ENCODE measurements at regions not wholly inside any gene's neighbourhood (a gene's known extent, or its start where the extent isn't known, plus 50 kb on each side); places are given as distances from the start of the nearest gene placed in this dataset.

- H3K9me3 ChIP-seq = no peaks in the 10 kb centered on the region
- H3K36me3 ChIP-seq = no peaks in the 10 kb centered on the region
- DNase-seq = no peak
- no peaks in the 10 kb centered on the region for H3K27me3 ChIP-seq
- no peak overlapping the region for H3K4me3 ChIP-seq
- no peak overlapping the region for H3K27ac ChIP-seq
- no peaks in the 10 kb centered on the region for H3K4me1 ChIP-seq
- intact Hi-C loops (cut with DNase I) = no loop called here
- TF ChIP-seq POLR2AphosphoS5 (IDR thresholded peaks at IDR 0.05) (no peak), CTCF (IDR thresholded peaks at IDR 0.05) (no peak), POLR2A (IDR thresholded peaks at IDR 0.05) (no peak), EP300 (IDR thresholded peaks at IDR 0.05) (no peak)
- WGBS, 2 donors = 86% methylated on average over 2 of the region's 2 CpGs
Measured at GRCh38 chr1:199696225-199696624, 331.3 kb upstream of the NR5A2 start.

- H3K27me3 ChIP-seq = no peaks in the 10 kb centered on the region
- DNase-seq = no peak
- no peaks in the 10 kb centered on the region for H3K9me3 ChIP-seq
- H3K4me1 ChIP-seq = no peaks in the 10 kb centered on the region
- H3K27ac ChIP-seq = no peak overlapping the region
- H3K36me3 ChIP-seq = no peaks in the 10 kb centered on the region
- TF ChIP-seq EP300 (IDR thresholded peaks at IDR 0.05) (no peak), CTCF (IDR thresholded peaks at IDR 0.05) (no peak), POLR2AphosphoS5 (IDR thresholded peaks at IDR 0.05) (no peak), POLR2A (IDR thresholded peaks at IDR 0.05) (no peak)
- intact Hi-C loops (cut with DNase I) = no loop called here
- no peak overlapping the region for H3K4me3 ChIP-seq
Measured at GRCh38 chr1:199698222-199698621, 329.3 kb upstream of the NR5A2 start.

- 75 to 76% methylated on average over 4 of the region's 4 CpGs for WGBS, 2 donors
- intact Hi-C loops (cut with DNase I) = no loop called here
- no peak for DNase-seq
- H3K36me3 ChIP-seq = no peaks in the 10 kb centered on the region
- no peaks in the 10 kb centered on the region for H3K4me1 ChIP-seq
- TF ChIP-seq POLR2A (IDR thresholded peaks at IDR 0.05) = no peak
- TF ChIP-seq POLR2AphosphoS5 (IDR thresholded peaks at IDR 0.05) = no peak
- TF ChIP-seq CTCF (IDR thresholded peaks at IDR 0.05) = no peak
- no peak for TF ChIP-seq EP300 (IDR thresholded peaks at IDR 0.05)
- H3K27me3 ChIP-seq = no peaks in the 10 kb centered on the region
- H3K27ac ChIP-seq = no peak overlapping the region
- no peaks in the 10 kb centered on the region for H3K9me3 ChIP-seq
- H3K4me3 ChIP-seq = no peak overlapping the region
Measured at GRCh38 chr1:199700551-199700950, 327.0 kb upstream of the NR5A2 start.

- Histone ChIP-seq H3K4me3 (no peak overlapping the region), H3K36me3 (no peaks in the 10 kb centered on the region), H3K9me3 (no peaks in the 10 kb centered on the region), H3K27ac (no peak overlapping the region), H3K27me3 (no peaks in the 10 kb centered on the region), H3K4me1 (no peaks in the 10 kb centered on the region)
- DNase-seq = no peak
- WGBS, 2 donors = 84 to 87% methylated on average over 2 of the region's 2 CpGs
- TF ChIP-seq EP300 (IDR thresholded peaks at IDR 0.05) (no peak), POLR2AphosphoS5 (IDR thresholded peaks at IDR 0.05) (no peak), CTCF (IDR thresholded peaks at IDR 0.05) (no peak), POLR2A (IDR thresholded peaks at IDR 0.05) (no peak)
- intact Hi-C loops (cut with DNase I) = no loop called here
Measured at GRCh38 chr1:199701726-199702125, 325.8 kb upstream of the NR5A2 start.

- no peak overlapping the region for H3K4me3 ChIP-seq
- TF ChIP-seq POLR2AphosphoS5 (IDR thresholded peaks at IDR 0.05) = no peak
- TF ChIP-seq EP300 (IDR thresholded peaks at IDR 0.05) = no peak
- no peak for TF ChIP-seq POLR2A (IDR thresholded peaks at IDR 0.05)
- TF ChIP-seq CTCF (IDR thresholded peaks at IDR 0.05) = no peak
- H3K27ac ChIP-seq = no peak overlapping the region
- intact Hi-C loops (cut with DNase I) = no loop called here
- H3K36me3 ChIP-seq = no peaks in the 10 kb centered on the region
- no peaks in the 10 kb centered on the region for H3K4me1 ChIP-seq
- H3K9me3 ChIP-seq = no peaks in the 10 kb centered on the region
- no peaks in the 10 kb centered on the region for H3K27me3 ChIP-seq
- no peak for DNase-seq
Measured at GRCh38 chr1:199704231-199704630, 323.3 kb upstream of the NR5A2 start.

Measured in sigmoid colon (tissue), 6 donors.